ENCODE measurements at regions not wholly inside any gene's neighbourhood (a gene's known extent, or its start where the extent isn't known, plus 50 kb on each side); places are given as distances from the start of the nearest gene placed in this dataset.

GRCh38 chr3:150161011-150161410, 190.3 kb upstream of the PFN2 start:
- no peak overlapping the region for H3K9ac ChIP-seq (ENCODE audit: extremely low read depth, insufficient read length, low read length)
- H3K4me2 ChIP-seq (ENCODE audit: insufficient read depth, insufficient read length, low read length), result no peak overlapping the region
- H3K4ac ChIP-seq (ENCODE audit: low read depth, low read length), result no peak overlapping the region
- H3K9me3 ChIP-seq (ENCODE audit: control insufficient read depth, low read depth, low read length), result no peaks in the 10 kb centered on the region
- H3K27me3 ChIP-seq (ENCODE audit: insufficient read depth, low read length), result no peaks in the 10 kb centered on the region
- no peak overlapping the region for H4K91ac ChIP-seq (ENCODE audit: insufficient read length, low read depth, low read length)
- no peaks in the 10 kb centered on the region for H3K27me3 Mint-ChIP-seq (ENCODE audit: low read depth)
- H3K23ac ChIP-seq (ENCODE audit: insufficient read length, low read depth, low read length), result no peak overlapping the region
- no peak overlapping the region for H3K27ac Mint-ChIP-seq
- TF ChIP-seq CTCF (conservative IDR thresholded peaks at IDR 0.05), result no peak
- H4K20me1 ChIP-seq (ENCODE audit: control insufficient read depth, insufficient read depth, insufficient read length), result no peaks in the 10 kb centered on the region
- H2AFZ ChIP-seq (ENCODE audit: low read length), result no peak overlapping the region
- H3K4me1 ChIP-seq (ENCODE audit: insufficient read depth, low read length), result peaks cover 1% of the 10 kb centered on the region; the same call in 1 of the 2 replicates
- no peak overlapping the region for H3K27ac ChIP-seq (ENCODE audit: insufficient read length, low read depth, low read length)
- H2BK12ac ChIP-seq (ENCODE audit: insufficient read length, low read depth, low read length), result no peak overlapping the region
- no peak for DNase-seq
- H2BK5ac ChIP-seq (ENCODE audit: insufficient read length, low read length), result no peak overlapping the region
- H2BK15ac ChIP-seq (ENCODE audit: low read depth, low read length), result no peak overlapping the region
- no peak overlapping the region for H3K14ac ChIP-seq (ENCODE audit: insufficient read depth, low read length)
- H2BK120ac ChIP-seq (ENCODE audit: low read depth, low read length, poor library complexity, severe bottlenecking), result no peak overlapping the region
- no peaks in the 10 kb centered on the region for H3K23me2 ChIP-seq (ENCODE audit: insufficient read length, low read depth, low read length, poor library complexity, severe bottlenecking)
- no peak overlapping the region for H3K4me3 Mint-ChIP-seq
- peaks cover 0 to 2% of the 10 kb centered on the region in 2 experiments; a peak in 4 of 5 replicates for H3K9me3 Mint-ChIP-seq
- H4K5ac ChIP-seq (ENCODE audit: insufficient read length, low read depth, low read length), result no peak overlapping the region
- H3K79me1 ChIP-seq (ENCODE audit: insufficient read depth, low read depth, low read length, poor library complexity, severe bottlenecking), result no peaks in the 10 kb centered on the region
- no peak overlapping the region for H3T11ph ChIP-seq (ENCODE audit: low read length)
- no peak overlapping the region for H2AK5ac ChIP-seq (ENCODE audit: insufficient read length, low read length)
- H2BK20ac ChIP-seq (ENCODE audit: low read depth, low read length, poor library complexity, severe bottlenecking), result no peak overlapping the region
- peaks cover 12 to 13% of the 10 kb centered on the region in 2 experiments for H3K4me1 Mint-ChIP-seq
- H3K79me2 ChIP-seq (ENCODE audit: insufficient read depth, low read length), result no peaks in the 10 kb centered on the region
- H3K18ac ChIP-seq (ENCODE audit: insufficient read length, low read depth, low read length), result no peak overlapping the region
- no CpG with 5 or more reads among the region's 3 CpGs for WGBS (ENCODE audit: extremely low coverage, insufficient read length, low lambda C conversion rate)
- H3K36me3 Mint-ChIP-seq (ENCODE audit: insufficient read depth in 1 of 3, low read depth in 3 of 3), result peaks cover 0 to 1% (median 0%) of the 10 kb centered on the region in 3 experiments; a peak in 2 of 7 replicates
- H3K56ac ChIP-seq (ENCODE audit: insufficient read length, low read depth, low read length), result no peak overlapping the region
- no peak overlapping the region for H4K8ac ChIP-seq (replicated peaks; ENCODE audit: insufficient read length, low read depth, low read length)
